Type B pancreatic cell (in vitro differentiated cells): ENCODE measurements at regions not wholly inside any gene's neighbourhood (a gene's known extent, or its start where the extent isn't known, plus 50 kb on each side); places are given as distances from the start of the nearest gene placed in this dataset.

Experiments
- DNase-seq: peaks from one replicate; pipeline ENCODE4 v3.0.0; 2021; ENCODE audit warnings: mixed read lengths; ENCODE audit not compliant: unreplicated experiment; ENCODE audit errors: extremely low spot score
- H3K27ac Mint-ChIP-seq: 2 replicates; pipeline ENCODE4 v1.8.0; 2021; ENCODE audit warnings: mild to moderate bottlenecking, mixed read lengths
- H3K27me3 Mint-ChIP-seq: 2 replicates; pipeline ENCODE4 v1.8.0; 2021; ENCODE audit warnings: mixed read lengths
- H3K36me3 Mint-ChIP-seq: 2 replicates; pipeline ENCODE4 v1.8.0; 2021; ENCODE audit warnings: mixed read lengths
- H3K4me1 Mint-ChIP-seq: one replicate; pipeline ENCODE4 v1.8.0; 2021; ENCODE audit warnings: mixed read lengths; ENCODE audit not compliant: unreplicated experiment
- H3K4me3 Mint-ChIP-seq: 2 replicates; pipeline ENCODE4 v1.8.0; 2021; ENCODE audit warnings: mild to moderate bottlenecking, mixed read lengths
- H3K9me3 Mint-ChIP-seq: 2 replicates; pipeline ENCODE4 v1.8.0; 2021; ENCODE audit warnings: mixed read lengths
- CTCF ChIP-seq: fragments of 200-600 bp; sonication (generic); conservative IDR thresholded peaks from 2 replicates; pipeline ENCODE4 v1.5.0; 2021; ENCODE audit warnings: antibody characterized with exemption, mild to moderate bottlenecking

GRCh38 chr2:11009176-11009575 lies 97.4 kb downstream of the KCNF1 start:
- Mint-ChIP-seq H3K4me1 (peaks cover 7% of the 10 kb centered on the region), H3K4me3 (no peak overlapping the region), H3K27me3 (peaks cover 3% of the 10 kb centered on the region), H3K27ac (no peak overlapping the region), H3K36me3 (no peaks in the 10 kb centered on the region), H3K9me3 (no peaks in the 10 kb centered on the region)
- TF ChIP-seq CTCF, result no peak
- no peak for DNase-seq

GRCh38 chr2:11009891-11010290 lies 98.2 kb downstream of the KCNF1 start:
- no peaks in the 10 kb centered on the region for H3K36me3 Mint-ChIP-seq
- no peak for TF ChIP-seq CTCF
- H3K4me1 Mint-ChIP-seq, result peaks cover 5% of the 10 kb centered on the region
- H3K27me3 Mint-ChIP-seq, result peaks cover 3% of the 10 kb centered on the region
- no peak overlapping the region for H3K27ac Mint-ChIP-seq
- no peaks in the 10 kb centered on the region for H3K9me3 Mint-ChIP-seq
- H3K4me3 Mint-ChIP-seq, result no peak overlapping the region
- DNase-seq, result no peak

- DNase-seq, result no peak
- Mint-ChIP-seq H3K9me3 (no peaks in the 10 kb centered on the region), H3K4me1 (peaks cover 5% of the 10 kb centered on the region), H3K27ac (no peak overlapping the region), H3K4me3 (no peak overlapping the region), H3K36me3 (no peaks in the 10 kb centered on the region), H3K27me3 (peaks cover 7% of the 10 kb centered on the region)
- no peak for TF ChIP-seq CTCF
Observed at GRCh38 chr2:11011359-11011758, 99.6 kb downstream of the KCNF1 start.

- TF ChIP-seq CTCF, result no peak
- Mint-ChIP-seq H3K4me3 (no peak overlapping the region), H3K27ac (no peak overlapping the region), H3K4me1 (peaks cover 5% of the 10 kb centered on the region), H3K27me3 (peaks cover 7% of the 10 kb centered on the region), H3K9me3 (no peaks in the 10 kb centered on the region), H3K36me3 (no peaks in the 10 kb centered on the region)
- DNase-seq, result peak; percentile 36
Observed at GRCh38 chr2:11012131-11012693, 100.5 kb downstream of the KCNF1 start.

- peak; percentile 32 for DNase-seq
- peaks cover 4% of the 10 kb centered on the region for H3K9me3 Mint-ChIP-seq
- H3K27ac Mint-ChIP-seq, result no peak overlapping the region
- no peak overlapping the region for H3K4me3 Mint-ChIP-seq
- peaks cover 13% of the 10 kb centered on the region for H3K27me3 Mint-ChIP-seq
- H3K4me1 Mint-ChIP-seq, result peaks cover 1% of the 10 kb centered on the region
- no peaks in the 10 kb centered on the region for H3K36me3 Mint-ChIP-seq
- no peak for TF ChIP-seq CTCF
Observed at GRCh38 chr2:11013196-11013595, 101.5 kb downstream of the KCNF1 start.

GRCh38 chr2:11014026-11014425 lies 102.3 kb downstream of the KCNF1 start:
- H3K36me3 Mint-ChIP-seq, result no peaks in the 10 kb centered on the region
- no peak for DNase-seq
- H3K27me3 Mint-ChIP-seq, result peaks cover 17% of the 10 kb centered on the region
- no peak for TF ChIP-seq CTCF
- H3K4me1 Mint-ChIP-seq, result no peaks in the 10 kb centered on the region
- peaks cover 4% of the 10 kb centered on the region for H3K9me3 Mint-ChIP-seq
- H3K27ac Mint-ChIP-seq, result no peak overlapping the region
- H3K4me3 Mint-ChIP-seq, result no peak overlapping the region
